ENCODE measurements at regions not wholly inside any gene's neighbourhood (a gene's known extent, or its start where the extent isn't known, plus 50 kb on each side); places are given as distances from the start of the nearest gene placed in this dataset.

DNA sequence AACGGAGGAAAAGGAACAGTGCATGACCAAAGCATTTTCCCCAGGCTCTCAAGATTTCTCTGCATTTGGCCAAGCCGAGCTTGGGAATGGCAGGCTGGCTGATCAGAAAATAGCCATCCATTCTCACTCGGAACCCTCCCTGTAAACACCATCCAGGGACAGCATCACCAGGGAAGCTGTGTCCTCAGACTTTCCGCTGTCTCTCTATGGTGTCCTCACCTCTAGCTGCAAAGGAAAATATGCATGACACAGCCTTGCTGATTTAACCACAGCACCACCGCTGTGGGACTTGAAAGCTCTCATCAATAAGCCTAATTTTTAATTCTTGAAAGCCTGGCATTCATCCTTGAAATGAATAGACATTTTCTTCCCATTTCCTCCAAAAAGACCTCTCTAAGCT is 311.7 kb downstream of the EIPR1 start (continued):
- TF ChIP-seq, protein P1, sequence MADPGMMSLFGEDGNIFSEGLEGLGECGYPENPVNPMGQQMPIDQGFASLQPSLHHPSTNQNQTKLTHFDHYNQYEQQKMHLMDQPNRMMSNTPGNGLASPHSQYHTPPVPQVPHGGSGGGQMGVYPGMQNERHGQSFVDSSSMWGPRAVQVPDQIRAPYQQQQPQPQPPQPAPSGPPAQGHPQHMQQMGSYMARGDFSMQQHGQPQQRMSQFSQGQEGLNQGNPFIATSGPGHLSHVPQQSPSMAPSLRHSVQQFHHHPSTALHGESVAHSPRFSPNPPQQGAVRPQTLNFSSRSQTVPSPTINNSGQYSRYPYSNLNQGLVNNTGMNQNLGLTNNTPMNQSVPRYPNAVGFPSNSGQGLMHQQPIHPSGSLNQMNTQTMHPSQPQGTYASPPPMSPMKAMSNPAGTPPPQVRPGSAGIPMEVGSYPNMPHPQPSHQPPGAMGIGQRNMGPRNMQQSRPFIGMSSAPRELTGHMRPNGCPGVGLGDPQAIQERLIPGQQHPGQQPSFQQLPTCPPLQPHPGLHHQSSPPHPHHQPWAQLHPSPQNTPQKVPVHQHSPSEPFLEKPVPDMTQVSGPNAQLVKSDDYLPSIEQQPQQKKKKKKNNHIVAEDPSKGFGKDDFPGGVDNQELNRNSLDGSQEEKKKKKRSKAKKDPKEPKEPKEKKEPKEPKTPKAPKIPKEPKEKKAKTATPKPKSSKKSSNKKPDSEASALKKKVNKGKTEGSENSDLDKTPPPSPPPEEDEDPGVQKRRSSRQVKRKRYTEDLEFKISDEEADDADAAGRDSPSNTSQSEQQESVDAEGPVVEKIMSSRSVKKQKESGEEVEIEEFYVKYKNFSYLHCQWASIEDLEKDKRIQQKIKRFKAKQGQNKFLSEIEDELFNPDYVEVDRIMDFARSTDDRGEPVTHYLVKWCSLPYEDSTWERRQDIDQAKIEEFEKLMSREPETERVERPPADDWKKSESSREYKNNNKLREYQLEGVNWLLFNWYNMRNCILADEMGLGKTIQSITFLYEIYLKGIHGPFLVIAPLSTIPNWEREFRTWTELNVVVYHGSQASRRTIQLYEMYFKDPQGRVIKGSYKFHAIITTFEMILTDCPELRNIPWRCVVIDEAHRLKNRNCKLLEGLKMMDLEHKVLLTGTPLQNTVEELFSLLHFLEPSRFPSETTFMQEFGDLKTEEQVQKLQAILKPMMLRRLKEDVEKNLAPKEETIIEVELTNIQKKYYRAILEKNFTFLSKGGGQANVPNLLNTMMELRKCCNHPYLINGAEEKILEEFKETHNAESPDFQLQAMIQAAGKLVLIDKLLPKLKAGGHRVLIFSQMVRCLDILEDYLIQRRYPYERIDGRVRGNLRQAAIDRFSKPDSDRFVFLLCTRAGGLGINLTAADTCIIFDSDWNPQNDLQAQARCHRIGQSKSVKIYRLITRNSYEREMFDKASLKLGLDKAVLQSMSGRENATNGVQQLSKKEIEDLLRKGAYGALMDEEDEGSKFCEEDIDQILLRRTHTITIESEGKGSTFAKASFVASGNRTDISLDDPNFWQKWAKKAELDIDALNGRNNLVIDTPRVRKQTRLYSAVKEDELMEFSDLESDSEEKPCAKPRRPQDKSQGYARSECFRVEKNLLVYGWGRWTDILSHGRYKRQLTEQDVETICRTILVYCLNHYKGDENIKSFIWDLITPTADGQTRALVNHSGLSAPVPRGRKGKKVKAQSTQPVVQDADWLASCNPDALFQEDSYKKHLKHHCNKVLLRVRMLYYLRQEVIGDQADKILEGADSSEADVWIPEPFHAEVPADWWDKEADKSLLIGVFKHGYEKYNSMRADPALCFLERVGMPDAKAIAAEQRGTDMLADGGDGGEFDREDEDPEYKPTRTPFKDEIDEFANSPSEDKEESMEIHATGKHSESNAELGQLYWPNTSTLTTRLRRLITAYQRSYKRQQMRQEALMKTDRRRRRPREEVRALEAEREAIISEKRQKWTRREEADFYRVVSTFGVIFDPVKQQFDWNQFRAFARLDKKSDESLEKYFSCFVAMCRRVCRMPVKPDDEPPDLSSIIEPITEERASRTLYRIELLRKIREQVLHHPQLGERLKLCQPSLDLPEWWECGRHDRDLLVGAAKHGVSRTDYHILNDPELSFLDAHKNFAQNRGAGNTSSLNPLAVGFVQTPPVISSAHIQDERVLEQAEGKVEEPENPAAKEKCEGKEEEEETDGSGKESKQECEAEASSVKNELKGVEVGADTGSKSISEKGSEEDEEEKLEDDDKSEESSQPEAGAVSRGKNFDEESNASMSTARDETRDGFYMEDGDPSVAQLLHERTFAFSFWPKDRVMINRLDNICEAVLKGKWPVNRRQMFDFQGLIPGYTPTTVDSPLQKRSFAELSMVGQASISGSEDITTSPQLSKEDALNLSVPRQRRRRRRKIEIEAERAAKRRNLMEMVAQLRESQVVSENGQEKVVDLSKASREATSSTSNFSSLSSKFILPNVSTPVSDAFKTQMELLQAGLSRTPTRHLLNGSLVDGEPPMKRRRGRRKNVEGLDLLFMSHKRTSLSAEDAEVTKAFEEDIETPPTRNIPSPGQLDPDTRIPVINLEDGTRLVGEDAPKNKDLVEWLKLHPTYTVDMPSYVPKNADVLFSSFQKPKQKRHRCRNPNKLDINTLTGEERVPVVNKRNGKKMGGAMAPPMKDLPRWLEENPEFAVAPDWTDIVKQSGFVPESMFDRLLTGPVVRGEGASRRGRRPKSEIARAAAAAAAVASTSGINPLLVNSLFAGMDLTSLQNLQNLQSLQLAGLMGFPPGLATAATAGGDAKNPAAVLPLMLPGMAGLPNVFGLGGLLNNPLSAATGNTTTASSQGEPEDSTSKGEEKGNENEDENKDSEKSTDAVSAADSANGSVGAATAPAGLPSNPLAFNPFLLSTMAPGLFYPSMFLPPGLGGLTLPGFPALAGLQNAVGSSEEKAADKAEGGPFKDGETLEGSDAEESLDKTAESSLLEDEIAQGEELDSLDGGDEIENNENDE (IDR thresholded peaks at IDR 0.05; ENCODE audit: insufficient replicate concordance, low read length), result no peak
- TF ChIP-seq EGR1 (IDR thresholded peaks at IDR 0.05; ENCODE audit: borderline replicate concordance, low read depth, low read length) (no peak), KDM5A (IDR thresholded peaks at IDR 0.05; ENCODE audit: low read length) (no peak), HDAC2 (IDR thresholded peaks at IDR 0.05; ENCODE audit: borderline replicate concordance in 1 of 2, low read depth in 2 of 2, low read length in 2 of 2) (no peak), GTF2F1 (IDR thresholded peaks at IDR 0.05; ENCODE audit: borderline replicate concordance, low read depth, low read length) (no peak), PHF8 (conservative IDR thresholded peaks at IDR 0.05; ENCODE audit: low read depth, low read length) (no peak), CBX5 (IDR thresholded peaks at IDR 0.05; ENCODE audit: low read depth, low read length) (no peak)

All from H1 (cell line).